ENCODE measurements at regions not wholly inside any gene's neighbourhood (a gene's known extent, or its start where the extent isn't known, plus 50 kb on each side); places are given as distances from the start of the nearest gene placed in this dataset.
A peak's percentile ranks its signal among the peaks of the same experiment; 100 is the strongest.

- no peak overlapping the region for H3K27ac ChIP-seq (ENCODE audit: low read depth, low read length)
- 93% methylated on average over 12 of the region's 12 CpGs for WGBS
- H3K27me3 ChIP-seq (ENCODE audit: insufficient read depth, low read length), result no peaks in the 10 kb centered on the region
- no peaks in the 10 kb centered on the region for H3K4me1 ChIP-seq (ENCODE audit: insufficient read depth, low read length)
- H3K36me3 ChIP-seq (ENCODE audit: insufficient read depth, low read length), result no peaks in the 10 kb centered on the region
- no peaks in the 10 kb centered on the region for H3K9me3 ChIP-seq (ENCODE audit: insufficient read depth, low read depth, low read length)
- H3K4me3 ChIP-seq (ENCODE audit: low read length), result no peak overlapping the region
- H3K9ac ChIP-seq (ENCODE audit: low read depth, low read length), result no peak overlapping the region
These were observed 376.0 kb downstream of the BCOR start for GRCh38 chrX:39721566-39722279.

GRCh38 chrX:39724544-39724943, 373.2 kb downstream of the BCOR start:
- Histone ChIP-seq H3K9ac (ENCODE audit: low read depth, low read length) (no peak overlapping the region), H3K4me1 (ENCODE audit: insufficient read depth, low read length) (no peaks in the 10 kb centered on the region)
- WGBS, result 76% methylated on average over 1 of the region's 1 CpG

DNA sequence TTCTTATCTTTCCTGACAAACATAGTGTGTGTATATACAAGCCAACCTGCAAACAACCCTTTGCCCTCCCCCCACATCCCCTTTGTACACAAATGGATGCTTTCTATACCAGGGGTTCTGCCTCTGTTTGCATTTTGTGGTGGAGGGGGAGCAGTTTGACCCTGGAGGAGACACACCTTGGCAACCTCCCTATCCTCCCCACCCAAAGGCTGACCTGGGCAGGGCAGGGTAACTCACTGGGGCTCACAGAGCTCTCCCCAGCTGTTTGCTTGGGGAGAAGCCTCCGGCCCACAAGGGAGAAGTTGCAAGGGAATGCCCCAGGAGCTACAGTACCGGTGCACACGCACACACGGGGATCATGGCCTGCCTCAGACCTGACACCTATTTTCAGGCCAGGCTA, 372.6 kb downstream of the BCOR start:
- Histone ChIP-seq H3K4me1 (ENCODE audit: insufficient read depth, low read length) (no peaks in the 10 kb centered on the region; the same call in 1 of the 2 replicates), H3K27ac (ENCODE audit: low read depth, low read length) (no peak overlapping the region), H3K27me3 (ENCODE audit: insufficient read depth, low read length) (no peaks in the 10 kb centered on the region), H3K4me3 (ENCODE audit: low read length) (no peak overlapping the region), H3K9ac (ENCODE audit: low read depth, low read length) (no peak overlapping the region), H3K9me3 (ENCODE audit: insufficient read depth, low read depth, low read length) (no peaks in the 10 kb centered on the region), H3K36me3 (ENCODE audit: insufficient read depth, low read length) (no peaks in the 10 kb centered on the region)
- 94% methylated on average over 4 of the region's 4 CpGs for WGBS

More at GRCh38 chrX:39724544-39724943, 373.2 kb downstream of the BCOR start:
- Histone ChIP-seq H3K27ac (ENCODE audit: low read depth, low read length) (no peak overlapping the region), H3K27me3 (ENCODE audit: insufficient read depth, low read length) (no peaks in the 10 kb centered on the region), H3K36me3 (ENCODE audit: insufficient read depth, low read length) (no peaks in the 10 kb centered on the region), H3K4me3 (ENCODE audit: low read length) (no peak overlapping the region), H3K9me3 (ENCODE audit: insufficient read depth, low read depth, low read length) (no peaks in the 10 kb centered on the region)

DNA sequence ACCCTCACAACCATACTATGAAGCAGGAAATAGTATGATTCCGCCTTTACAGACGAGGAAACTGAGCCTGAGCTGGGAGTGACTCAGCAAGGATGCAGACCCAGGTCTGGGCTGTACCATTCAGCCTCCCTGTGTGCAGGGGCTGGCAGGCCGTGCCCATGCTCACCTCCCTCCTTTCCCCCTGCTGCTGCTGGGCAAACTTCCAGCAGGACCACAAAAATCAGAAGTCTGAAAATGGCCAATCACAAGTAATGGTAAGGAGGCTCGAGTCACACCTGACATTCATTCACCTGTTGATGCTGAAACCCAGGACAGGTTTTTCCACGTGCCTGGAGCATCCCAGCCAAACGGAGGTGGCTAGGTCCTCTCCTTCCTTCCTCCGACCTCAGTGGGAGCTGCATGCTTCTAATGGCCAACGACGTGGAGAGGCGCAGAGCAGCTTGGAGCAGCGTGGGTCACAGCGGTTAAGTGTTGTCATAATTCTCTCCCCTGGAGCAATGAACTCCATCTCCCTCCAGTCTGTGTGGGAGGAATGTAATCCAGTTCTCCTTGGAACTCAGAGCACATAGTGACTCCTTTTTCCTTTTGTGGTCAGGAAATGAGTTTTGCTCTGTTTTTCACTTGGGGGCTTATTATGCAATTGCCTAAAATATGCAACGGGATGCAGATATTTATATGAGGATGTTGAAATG, 371.7 kb downstream of the BCOR start:
- Histone ChIP-seq H3K36me3 (ENCODE audit: insufficient read depth, low read length) (no peaks in the 10 kb centered on the region), H3K4me3 (ENCODE audit: low read length) (no peak overlapping the region), H3K27me3 (ENCODE audit: insufficient read depth, low read length) (no peaks in the 10 kb centered on the region), H3K4me1 (ENCODE audit: insufficient read depth, low read length) (peaks cover 2% of the 10 kb centered on the region; the same call in 1 of the 2 replicates), H3K9ac (ENCODE audit: low read depth, low read length) (no peak overlapping the region), H3K9me3 (ENCODE audit: insufficient read depth, low read depth, low read length) (no peaks in the 10 kb centered on the region), H3K27ac (ENCODE audit: low read depth, low read length) (no peak overlapping the region)
- 83% methylated on average over 10 of the region's 13 CpGs for WGBS

GRCh38 chrX:39726771-39727170, 371.0 kb downstream of the BCOR start:
- Histone ChIP-seq H3K9me3 (ENCODE audit: insufficient read depth, low read depth, low read length) (no peaks in the 10 kb centered on the region), H3K27me3 (ENCODE audit: insufficient read depth, low read length) (no peaks in the 10 kb centered on the region), H3K27ac (ENCODE audit: low read depth, low read length) (no peak overlapping the region), H3K4me1 (ENCODE audit: insufficient read depth, low read length) (peaks cover 5% of the 10 kb centered on the region; the same call in 1 of the 2 replicates), H3K9ac (ENCODE audit: low read depth, low read length) (no peak overlapping the region), H3K4me3 (ENCODE audit: low read length) (no peak overlapping the region), H3K36me3 (ENCODE audit: insufficient read depth, low read length) (no peaks in the 10 kb centered on the region)
- WGBS, result 86% methylated on average over 3 of the region's 3 CpGs

- no peak overlapping the region for H3K27ac ChIP-seq (ENCODE audit: low read depth, low read length)
- no peak overlapping the region for H3K9ac ChIP-seq (ENCODE audit: low read depth, low read length)
- no peaks in the 10 kb centered on the region for H3K27me3 ChIP-seq (ENCODE audit: insufficient read depth, low read length)
- H3K9me3 ChIP-seq (ENCODE audit: insufficient read depth, low read depth, low read length), result no peaks in the 10 kb centered on the region
- WGBS, result 94% methylated on average over 4 of the region's 4 CpGs
- no peak overlapping the region for H3K4me3 ChIP-seq (ENCODE audit: low read length)
- peaks cover 5% of the 10 kb centered on the region; the same call in 1 of the 2 replicates for H3K4me1 ChIP-seq (ENCODE audit: insufficient read depth, low read length)
- H3K36me3 ChIP-seq (ENCODE audit: insufficient read depth, low read length), result no peaks in the 10 kb centered on the region
These were observed 369.7 kb downstream of the BCOR start for GRCh38 chrX:39728025-39728424.

GRCh38 chrX:39728852-39729598, 368.7 kb downstream of the BCOR start:
- WGBS, result 94% methylated on average over 4 of the region's 6 CpGs

GRCh38 chrX:39729981-39730661, 367.6 kb downstream of the BCOR start:
- H3K4me3 ChIP-seq (ENCODE audit: low read length), result no peak overlapping the region
- no peaks in the 10 kb centered on the region for H3K36me3 ChIP-seq (ENCODE audit: insufficient read depth, low read length)
- peaks cover 5% of the 10 kb centered on the region; the same call in 1 of the 2 replicates for H3K4me1 ChIP-seq (ENCODE audit: insufficient read depth, low read length)
- H3K9ac ChIP-seq (ENCODE audit: low read depth, low read length), result no peak overlapping the region
- peak overlapping the region; percentile 49; the same call in 1 of the 2 replicates for H3K27ac ChIP-seq (ENCODE audit: low read depth, low read length)
- no peaks in the 10 kb centered on the region for H3K9me3 ChIP-seq (ENCODE audit: insufficient read depth, low read depth, low read length)
- WGBS, result 25% methylated on average over 20 of the region's 21 CpGs
- no peaks in the 10 kb centered on the region for H3K27me3 ChIP-seq (ENCODE audit: insufficient read depth, low read length)

More at GRCh38 chrX:39728852-39729598, 368.7 kb downstream of the BCOR start:
- peaks cover 5% of the 10 kb centered on the region; the same call in 1 of the 2 replicates for H3K4me1 ChIP-seq (ENCODE audit: insufficient read depth, low read length)
- H3K4me3 ChIP-seq (ENCODE audit: low read length), result no peak overlapping the region
- H3K9me3 ChIP-seq (ENCODE audit: insufficient read depth, low read depth, low read length), result no peaks in the 10 kb centered on the region
- H3K27me3 ChIP-seq (ENCODE audit: insufficient read depth, low read length), result no peaks in the 10 kb centered on the region
- H3K36me3 ChIP-seq (ENCODE audit: insufficient read depth, low read length), result no peaks in the 10 kb centered on the region
- H3K27ac ChIP-seq (ENCODE audit: low read depth, low read length), result no peak overlapping the region
- no peak overlapping the region for H3K9ac ChIP-seq (ENCODE audit: low read depth, low read length)

DNA sequence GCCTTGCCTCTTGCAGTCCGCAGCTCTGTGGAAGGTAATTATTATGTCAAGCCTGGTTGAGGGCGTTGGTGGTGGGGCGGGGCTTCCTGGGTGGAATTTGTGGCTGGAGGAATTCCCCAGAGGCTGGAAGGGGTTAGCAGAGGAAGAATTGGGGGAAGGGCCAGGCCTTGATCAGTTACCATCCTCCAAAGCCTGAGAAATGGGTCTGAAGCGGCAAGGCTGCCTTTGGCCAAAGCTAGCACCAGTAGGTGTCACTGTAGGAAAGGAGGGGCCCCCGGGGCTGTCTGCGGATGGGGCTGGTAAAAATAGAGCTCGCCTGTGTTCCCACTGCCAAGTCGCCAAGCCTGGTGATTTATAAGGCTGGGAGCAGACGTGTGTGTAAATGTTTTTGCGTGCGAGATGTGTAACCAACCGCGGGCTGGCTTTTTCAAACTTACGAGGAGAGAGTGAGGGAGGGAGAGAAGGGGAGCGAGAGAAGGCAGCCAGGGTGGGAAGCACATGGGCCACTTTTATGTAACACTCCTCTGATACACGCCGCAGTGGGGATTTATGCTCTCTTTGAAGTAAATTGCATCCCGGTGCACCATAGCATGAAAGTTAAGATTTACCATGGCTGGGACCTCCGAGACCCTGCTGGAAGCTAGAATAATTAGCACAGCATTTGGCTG, 367.0 kb downstream of the BCOR start:
- Histone ChIP-seq H3K9ac (ENCODE audit: low read depth, low read length) (peak overlapping the region; percentile 26; the same call in 1 of the 2 replicates), H3K27ac (ENCODE audit: low read depth, low read length) (no peak overlapping the region; the same call in 1 of the 2 replicates), H3K4me1 (ENCODE audit: insufficient read depth, low read length) (peaks cover 5% of the 10 kb centered on the region; the same call in 1 of the 2 replicates), H3K4me3 (ENCODE audit: low read length) (no peak overlapping the region), H3K9me3 (ENCODE audit: insufficient read depth, low read depth, low read length) (no peaks in the 10 kb centered on the region), H3K27me3 (ENCODE audit: insufficient read depth, low read length) (no peaks in the 10 kb centered on the region), H3K36me3 (ENCODE audit: insufficient read depth, low read length) (no peaks in the 10 kb centered on the region)
- WGBS, result 18% methylated on average over 19 of the region's 19 CpGs

- peak overlapping the region; percentile 26; the same call in 1 of the 2 replicates for H3K9ac ChIP-seq (ENCODE audit: low read depth, low read length)
- H3K36me3 ChIP-seq (ENCODE audit: insufficient read depth, low read length), result no peaks in the 10 kb centered on the region
- H3K27ac ChIP-seq (ENCODE audit: low read depth, low read length), result no peak overlapping the region; the same call in 1 of the 2 replicates
- no peaks in the 10 kb centered on the region for H3K9me3 ChIP-seq (ENCODE audit: insufficient read depth, low read depth, low read length)
- H3K4me1 ChIP-seq (ENCODE audit: insufficient read depth, low read length), result peaks cover 5% of the 10 kb centered on the region; the same call in 1 of the 2 replicates
- no peaks in the 10 kb centered on the region for H3K27me3 ChIP-seq (ENCODE audit: insufficient read depth, low read length)
- no peak overlapping the region for H3K4me3 ChIP-seq (ENCODE audit: low read length)
- 72% methylated on average over 6 of the region's 6 CpGs for WGBS
These were observed 366.5 kb downstream of the BCOR start for GRCh38 chrX:39731330-39731667.

Measured in HUES64 (cell line).